Stimulated activated CD4-positive, alpha-beta T cell treated with anti-CD3 and anti-CD28 coated beads, Interleukin-12 subunit alpha, Interleukin-12 subunit beta, amount 100 ng/mL, for 48 hours (primary cell): ENCODE measurements at regions not wholly inside any gene's neighbourhood (a gene's known extent, or its start where the extent isn't known, plus 50 kb on each side); places are given as distances from the start of the nearest gene placed in this dataset.

Experiments used
- DNase-seq, 3 donors: peaks; one replicate each; pipeline ENCODE4 v3.0.0-alpha.2; 2020; ENCODE audit warnings: low read depth in 2 of 3, low spot score in 1 of 3

DNA sequence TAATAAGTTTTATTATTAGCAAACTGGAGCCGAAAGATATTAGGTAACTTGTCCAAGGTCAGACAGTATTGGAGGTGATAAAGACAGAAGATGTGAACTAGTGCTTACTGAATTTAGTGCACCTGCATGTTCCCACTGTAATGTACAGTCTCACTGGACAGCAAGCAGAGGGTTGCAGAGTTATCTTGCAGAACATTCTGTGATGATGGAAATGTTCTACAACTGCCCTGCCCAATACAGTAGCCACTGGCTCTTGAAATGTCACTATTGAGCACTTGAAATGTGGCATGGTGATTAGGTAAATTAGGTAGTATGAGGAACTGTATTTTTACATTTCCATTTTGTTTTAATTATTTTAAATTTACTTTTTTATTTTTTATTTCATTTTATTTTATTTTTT, 356.6 kb downstream of the EPHA4 start:
- DNase-seq = no peak

DNA sequence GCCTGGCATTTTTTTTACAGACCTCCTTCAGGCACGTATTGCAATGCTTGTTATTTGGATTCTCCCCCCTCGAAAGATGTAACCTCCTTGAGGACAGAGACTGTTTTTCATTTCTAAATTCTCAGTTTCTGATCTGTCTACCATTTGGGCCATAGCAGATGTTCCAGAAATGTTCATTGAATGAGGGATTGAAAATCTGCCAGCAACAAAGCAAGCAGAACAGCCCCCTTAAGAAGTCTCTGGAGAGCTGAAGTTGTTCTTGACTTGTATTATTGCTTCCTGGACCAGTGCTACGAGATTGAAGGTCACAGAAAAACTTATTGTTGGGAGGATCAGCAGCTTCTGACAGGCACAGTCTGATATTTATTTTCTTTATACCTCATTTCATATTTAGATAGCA, 355.5 kb downstream of the EPHA4 start:
- DNase-seq = no peak

- no peak for DNase-seq
These were observed 346.4 kb downstream of the EPHA4 start for GRCh38 chr2:221225752-221226151.

GRCh38 chr2:221228214-221228769, 343.8 kb downstream of the EPHA4 start:
- DNase-seq = no peak

- no peak for DNase-seq
These were observed 343.0 kb downstream of the EPHA4 start for GRCh38 chr2:221229099-221229498.

GRCh38 chr2:221231511-221231910, 340.6 kb downstream of the EPHA4 start:
- DNase-seq = no peak

GRCh38 chr2:221235941-221236340, 336.2 kb downstream of the EPHA4 start:
- DNase-seq = no peak

- DNase-seq = no peak
These were observed 331.0 kb downstream of the EPHA4 start for GRCh38 chr2:221241072-221241471.

DNA sequence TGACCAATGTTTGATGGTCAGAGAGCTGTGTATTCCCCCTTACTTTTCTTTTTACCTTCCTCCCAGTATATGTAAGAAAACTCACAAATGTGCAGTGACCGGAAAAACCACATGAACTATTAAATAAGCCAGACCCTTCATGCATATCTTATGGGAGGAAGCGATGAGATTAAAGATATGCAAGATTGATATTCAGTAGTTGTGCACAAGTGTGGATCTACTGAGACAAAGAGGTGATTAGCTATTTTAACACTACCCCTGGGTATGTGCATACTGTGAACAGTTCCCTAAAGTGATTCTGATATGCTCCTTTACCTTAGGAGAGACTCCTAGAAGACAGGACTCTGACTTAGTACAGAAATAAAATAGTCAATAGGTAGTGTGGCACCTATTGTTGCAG, 328.3 kb downstream of the EPHA4 start:
- no peak for DNase-seq

DNA sequence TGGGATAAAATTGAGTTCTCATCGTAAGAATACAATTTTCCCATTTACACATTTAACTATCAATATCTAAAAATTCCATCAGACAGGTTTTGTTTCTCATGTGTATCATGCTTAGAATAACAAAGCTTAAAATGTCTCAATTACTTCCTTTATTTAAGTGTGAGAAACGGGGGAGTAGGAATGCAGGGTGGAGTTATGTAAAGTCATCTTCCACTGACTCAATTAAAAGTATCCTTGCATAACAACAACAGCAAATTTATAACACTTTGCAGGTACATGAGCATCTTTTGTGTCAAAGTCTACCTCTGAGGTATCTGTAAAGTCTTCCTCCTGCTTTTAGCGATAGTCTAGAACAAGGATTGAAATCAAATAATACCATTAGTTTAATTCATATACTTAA, 327.1 kb downstream of the EPHA4 start:
- no peak for DNase-seq

GRCh38 chr2:221245772-221246171, 326.3 kb downstream of the EPHA4 start:
- DNase-seq = no peak

GRCh38 chr2:221254299-221254698, 317.8 kb downstream of the EPHA4 start:
- DNase-seq = no peak

DNA sequence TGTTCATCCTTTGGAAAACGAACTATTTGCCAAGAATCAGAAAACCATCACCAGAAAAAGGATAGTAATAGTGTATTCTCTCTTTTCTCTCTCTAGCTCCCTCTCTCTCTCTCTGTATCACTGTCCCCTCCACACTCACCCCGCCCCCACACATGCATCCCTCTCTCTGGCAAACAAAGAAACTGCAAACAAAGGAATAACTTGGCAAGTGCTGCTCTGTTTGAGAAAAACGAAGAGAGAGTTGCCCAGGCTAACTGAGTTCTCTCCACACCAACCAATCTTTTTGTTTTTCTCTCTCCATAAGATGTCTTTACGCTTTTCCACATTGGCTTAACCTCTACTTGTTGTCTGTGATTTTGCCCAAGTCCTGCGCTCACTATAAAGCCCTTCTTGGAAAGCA, 316.2 kb downstream of the EPHA4 start:
- DNase-seq = no peak

GRCh38 chr2:221258464-221258863, 313.6 kb downstream of the EPHA4 start:
- DNase-seq = no peak

GRCh38 chr2:221262651-221263050, 309.5 kb downstream of the EPHA4 start:
- no peak for DNase-seq

DNA sequence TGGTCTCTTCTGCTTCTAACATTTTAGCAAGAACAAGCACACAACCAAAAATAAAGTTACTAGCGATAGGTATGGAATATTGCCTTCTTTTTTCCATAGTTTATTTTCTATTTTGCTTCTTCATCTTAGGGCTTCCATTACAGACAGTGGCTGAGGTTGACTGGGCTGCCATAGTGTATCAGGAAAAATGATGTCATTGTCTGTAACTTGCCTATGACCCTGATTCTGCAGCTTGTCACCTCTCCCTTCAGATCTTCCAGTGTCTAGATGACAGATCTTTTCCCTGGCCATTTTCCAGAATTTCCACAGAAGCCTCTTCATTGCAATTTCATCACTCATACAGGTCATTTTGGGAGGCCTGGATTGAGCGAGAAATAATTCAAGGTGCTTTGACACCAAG, 308.5 kb downstream of the EPHA4 start:
- DNase-seq = no peak

DNA sequence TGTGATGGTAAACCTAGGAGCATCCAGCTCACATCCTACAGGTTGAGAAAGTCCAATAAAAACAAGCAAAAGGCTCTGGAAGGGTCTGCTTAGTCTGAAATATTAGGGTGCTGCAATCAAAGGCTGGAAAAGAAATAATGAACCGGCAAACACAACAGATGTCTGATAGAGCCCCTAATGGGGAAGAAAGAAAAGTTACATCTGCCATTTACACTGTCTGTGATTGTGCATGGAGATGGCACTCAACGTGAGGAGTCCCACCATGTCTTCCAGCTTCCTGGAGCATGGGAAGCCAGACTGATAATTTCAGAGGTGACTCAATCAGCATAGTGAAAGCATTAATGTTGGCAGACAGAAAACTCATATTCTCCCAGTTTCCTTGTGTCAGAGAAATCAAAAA, 307.8 kb downstream of the EPHA4 start:
- no peak for DNase-seq

DNA sequence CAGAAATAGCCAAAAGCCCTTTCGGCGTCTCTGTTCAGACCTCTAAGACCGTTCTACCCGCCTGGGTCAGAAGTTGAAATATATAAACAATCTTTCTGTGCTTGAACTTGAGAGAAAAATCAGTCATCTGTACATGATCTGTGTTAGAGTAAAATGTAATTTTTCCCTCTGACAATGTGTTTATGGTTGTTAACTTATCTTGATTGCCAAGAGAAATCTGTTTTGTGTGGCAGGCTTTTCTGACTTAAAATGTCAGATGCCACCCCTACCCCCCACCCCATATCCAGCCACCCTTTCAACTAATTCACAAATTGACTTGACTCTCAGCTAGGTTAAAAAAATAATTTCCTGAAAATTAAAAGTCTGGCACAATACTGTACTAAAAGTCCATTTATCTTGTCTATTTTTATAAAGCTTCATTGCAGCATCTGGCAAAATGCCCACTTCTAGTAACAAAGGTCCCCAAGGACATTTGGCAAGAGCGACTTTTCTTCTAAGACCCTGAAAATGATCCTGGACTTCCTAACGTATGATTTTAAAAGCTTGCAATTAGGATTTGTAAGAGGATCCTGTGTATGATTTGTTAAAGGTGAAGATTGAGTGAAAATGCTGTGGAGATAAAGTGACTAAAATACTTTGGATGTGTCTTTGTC, 304.2 kb downstream of the EPHA4 start:
- no peak for DNase-seq

DNA sequence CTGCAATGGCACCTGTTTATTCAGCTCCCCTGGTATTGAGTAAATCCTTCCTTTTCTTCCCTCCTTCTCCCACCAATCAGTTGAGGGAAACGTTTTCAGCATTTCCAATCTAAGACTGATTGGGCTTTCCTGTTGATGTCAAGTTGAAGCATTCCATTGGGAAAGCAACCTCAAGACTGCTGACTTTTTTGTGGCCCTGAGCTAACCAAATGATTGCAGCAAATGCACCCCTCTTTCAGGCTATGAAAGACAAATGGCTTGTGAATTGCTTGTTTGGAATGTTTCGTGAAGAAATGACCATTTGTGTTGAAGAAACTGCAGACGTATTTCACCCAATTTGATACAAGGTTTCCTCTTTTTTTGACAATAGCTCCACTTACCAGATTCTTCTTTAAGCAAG, 303.5 kb downstream of the EPHA4 start:
- no peak for DNase-seq

- no peak for DNase-seq
These were observed 301.3 kb downstream of the EPHA4 start for GRCh38 chr2:221270806-221271205.

- DNase-seq = no peak
These were observed 299.4 kb downstream of the EPHA4 start for GRCh38 chr2:221272729-221273128.

DNA sequence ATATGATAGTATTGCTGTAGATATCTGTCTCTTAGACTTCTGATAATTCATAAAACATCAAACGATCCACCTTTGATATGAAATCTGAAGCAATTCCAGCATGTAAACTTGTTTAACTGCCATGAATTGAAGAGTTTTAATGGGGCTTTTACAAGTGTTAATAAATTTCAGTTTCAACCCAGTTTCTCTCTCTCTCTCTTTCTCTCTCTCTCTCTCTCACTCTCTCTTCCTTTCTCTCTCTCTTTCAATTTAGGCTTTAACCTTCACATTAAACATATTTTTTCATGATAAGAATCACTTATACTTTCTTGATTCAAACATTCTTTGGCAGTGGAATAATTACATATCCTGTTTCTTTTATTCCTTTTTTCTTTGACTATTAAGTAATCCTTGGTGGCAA, 296.1 kb downstream of the EPHA4 start:
- no peak for DNase-seq

DNA sequence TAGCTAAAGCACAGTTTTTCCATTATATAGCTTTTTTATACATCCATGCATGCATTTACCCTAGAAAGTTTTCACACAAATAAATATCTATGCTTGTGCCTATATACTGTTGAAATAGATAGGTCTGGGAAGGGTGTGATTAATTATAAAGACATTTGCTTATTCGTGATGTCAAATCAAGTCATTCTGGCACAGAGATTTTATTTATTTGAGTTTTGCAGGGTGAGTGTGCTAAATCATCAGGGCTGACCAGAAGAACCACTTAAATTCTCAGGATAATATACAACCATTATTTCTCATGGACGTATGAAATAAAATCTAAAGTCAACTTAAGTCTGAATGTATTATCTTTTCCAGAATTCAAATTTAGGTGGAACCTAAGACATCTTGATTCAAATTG, 295.5 kb downstream of the EPHA4 start:
- no peak for DNase-seq
